GM21360 (cell line): ENCODE measurements at regions not wholly inside any gene's neighbourhood (a gene's known extent, or its start where the extent isn't known, plus 50 kb on each side); places are given as distances from the start of the nearest gene placed in this dataset.

Experiments used
- ATAC-seq: cut with Tn5 transposase; IDR thresholded peaks from one replicate; pipeline ENCODE4 v1.9.1; 2021; ENCODE audit warnings: mild to moderate bottlenecking, moderate library complexity; ENCODE audit not compliant: unreplicated experiment

GRCh38 chr1:189349607-189350006 is 1128.1 kb downstream of the BRINP3 start:
- no peak for ATAC-seq

DNA sequence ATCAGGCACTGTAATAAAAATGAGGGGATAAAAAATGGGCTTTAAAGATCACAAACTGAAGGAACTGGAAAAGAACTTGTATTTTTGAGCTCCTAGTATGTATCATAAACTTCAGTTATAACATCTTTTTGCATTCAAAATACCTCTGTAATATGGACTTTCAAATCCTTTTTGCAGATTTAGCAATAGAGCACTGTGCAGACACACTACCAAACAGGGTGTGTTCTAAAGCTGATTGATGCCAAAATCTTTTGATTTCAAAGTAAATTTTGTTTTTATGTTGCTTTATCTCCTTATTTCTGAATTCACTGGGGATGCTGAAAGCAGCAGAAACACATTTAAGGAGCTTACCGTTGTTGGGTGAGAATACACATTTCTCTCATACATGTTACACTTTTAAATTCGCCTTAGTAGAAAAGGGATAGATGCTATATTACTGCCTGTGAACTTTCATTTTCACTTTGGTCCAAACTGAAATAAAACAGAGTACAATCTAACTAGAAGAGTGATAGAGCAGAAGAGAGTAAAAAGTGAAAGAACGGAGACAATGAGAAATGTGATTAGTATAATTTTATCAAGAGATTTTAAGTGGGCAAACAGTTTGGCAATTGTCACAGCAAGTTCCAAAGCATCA is 1126.6 kb downstream of the BRINP3 start:
- ATAC-seq, result no peak

DNA sequence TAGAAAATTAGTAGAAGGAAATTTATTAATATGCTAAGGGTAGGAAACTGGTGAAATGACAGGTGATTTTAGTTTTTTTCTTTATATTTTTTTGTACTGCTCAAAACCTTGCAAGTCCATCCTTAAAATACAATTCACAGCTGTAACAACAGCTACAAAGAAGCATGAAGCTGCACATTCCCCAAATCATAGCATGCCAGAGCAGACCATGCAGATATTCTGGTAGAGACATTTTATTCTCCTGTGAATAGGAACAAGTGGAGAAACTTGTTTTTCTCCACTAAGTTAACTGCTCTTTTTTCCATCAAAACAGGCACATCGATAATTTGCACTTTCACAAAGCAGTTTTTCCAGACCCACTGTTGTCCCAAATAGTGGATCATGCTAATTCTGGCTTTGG is 1125.7 kb downstream of the BRINP3 start:
- ATAC-seq, result no peak

- ATAC-seq, result no peak
These were observed 1121.5 kb downstream of the BRINP3 start for GRCh38 chr1:189356206-189356605.

- ATAC-seq, result no peak
These were observed 1120.3 kb downstream of the BRINP3 start for GRCh38 chr1:189357317-189357716.

DNA sequence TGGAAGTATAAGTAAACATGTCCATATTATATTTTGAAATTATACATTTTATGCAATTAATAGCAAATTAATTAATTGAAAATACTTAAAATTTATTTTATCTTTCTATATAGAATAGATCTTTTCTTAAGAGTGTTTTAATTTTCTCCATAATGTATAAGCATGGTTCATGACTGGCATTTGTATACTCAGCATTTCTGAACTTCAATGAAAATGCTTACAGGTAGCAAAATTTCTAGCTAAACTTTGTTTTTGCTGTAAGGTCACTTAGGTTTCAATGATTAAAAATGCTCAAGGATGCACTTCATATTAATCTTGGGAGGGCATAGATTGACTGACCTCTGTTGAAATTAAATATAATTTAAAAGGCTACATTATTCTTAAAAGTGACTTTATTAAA is 1108.1 kb downstream of the BRINP3 start:
- no peak for ATAC-seq

DNA sequence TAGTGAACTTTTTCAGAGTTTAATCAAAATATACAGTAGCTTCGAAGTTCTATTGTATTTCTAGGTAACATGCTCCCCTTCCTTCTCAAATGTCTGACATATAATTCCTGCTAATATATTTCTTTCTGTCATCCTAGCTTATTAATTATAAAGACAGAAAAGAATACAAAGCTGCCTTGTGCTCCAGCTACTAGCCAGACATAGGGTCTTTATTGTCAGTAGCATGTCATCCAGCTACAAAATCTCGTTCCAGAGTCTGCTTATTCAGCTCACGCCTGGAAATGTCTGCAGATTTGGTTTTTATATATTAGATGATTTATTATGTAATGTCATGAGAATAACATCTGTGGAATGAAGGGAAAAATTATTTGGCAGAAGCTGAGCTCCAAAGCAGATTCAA is 1102.8 kb downstream of the BRINP3 start:
- no peak for ATAC-seq

GRCh38 chr1:189405419-189405818 is 1072.2 kb downstream of the BRINP3 start:
- no peak for ATAC-seq

DNA sequence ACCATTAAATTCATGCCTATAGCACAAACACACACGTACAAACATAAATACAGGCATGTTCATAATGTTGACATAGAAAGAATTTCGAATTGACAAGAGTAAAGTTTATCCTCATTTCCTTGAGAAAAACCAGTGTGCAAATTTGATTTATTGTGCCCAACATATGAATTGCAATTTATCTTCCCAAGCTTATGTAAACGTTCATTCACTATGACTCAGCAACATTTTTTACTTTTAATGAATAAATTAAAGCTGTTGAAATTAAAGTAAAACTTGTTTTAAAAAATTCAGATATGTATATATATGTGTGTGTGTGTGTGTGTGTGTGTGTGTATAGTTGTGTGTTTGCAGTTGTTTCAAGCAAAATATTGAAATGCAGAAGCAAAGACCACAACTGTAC is 1067.9 kb downstream of the BRINP3 start:
- ATAC-seq, result no peak

DNA sequence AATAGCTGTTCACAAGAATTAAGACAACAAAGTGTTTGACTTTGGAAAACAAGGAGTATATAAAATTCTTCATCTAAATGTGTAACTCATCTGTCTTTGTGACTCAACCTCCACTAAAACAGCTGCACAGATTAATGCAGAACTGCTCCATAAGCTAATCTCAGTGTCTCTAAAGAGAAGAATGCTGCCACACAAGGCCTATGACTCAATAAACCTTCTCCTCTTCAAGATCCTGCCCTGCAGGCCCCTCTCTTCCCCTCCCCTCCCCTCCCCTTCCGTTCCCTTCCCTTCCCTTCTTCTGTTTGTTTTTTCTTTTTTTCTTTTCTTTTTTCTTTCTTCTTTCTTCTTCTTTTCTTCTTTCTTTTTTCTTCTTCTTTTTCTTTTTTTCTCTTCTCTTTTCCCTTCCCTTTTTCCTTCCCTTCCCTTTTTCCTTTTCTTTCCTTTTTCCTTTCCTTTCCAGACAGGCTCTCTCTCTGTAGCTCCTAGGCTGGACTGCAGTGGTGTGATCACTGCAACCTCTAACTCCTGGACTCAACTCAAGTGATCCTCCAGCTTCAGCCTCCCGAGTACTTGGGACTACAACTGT is 1052.8 kb downstream of the BRINP3 start:
- ATAC-seq, result no peak

GRCh38 chr1:189429610-189430009 is 1048.1 kb downstream of the BRINP3 start:
- no peak for ATAC-seq

- no peak for ATAC-seq
These were observed 1046.2 kb downstream of the BRINP3 start for GRCh38 chr1:189431447-189431846.

- ATAC-seq, result no peak
These were observed 1044.9 kb downstream of the BRINP3 start for GRCh38 chr1:189432753-189433152.

DNA sequence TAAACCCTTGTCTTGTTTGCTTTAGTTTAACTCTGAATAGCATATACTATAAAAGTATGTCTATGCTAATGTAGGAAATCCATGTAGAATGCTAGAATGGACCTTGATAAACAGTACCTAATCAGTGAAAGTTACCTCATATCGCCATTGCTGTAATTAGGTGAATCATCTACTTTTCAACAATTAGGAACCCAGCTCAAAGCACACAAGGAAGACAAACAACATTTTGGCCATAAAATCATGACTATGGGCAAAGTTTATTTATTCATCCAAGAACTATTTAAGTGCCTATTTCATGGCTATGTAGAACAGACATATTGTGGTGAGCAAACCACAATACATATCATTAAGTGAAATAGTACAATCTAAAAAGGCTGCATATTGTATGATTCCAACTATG is 1043.2 kb downstream of the BRINP3 start:
- no peak for ATAC-seq

DNA sequence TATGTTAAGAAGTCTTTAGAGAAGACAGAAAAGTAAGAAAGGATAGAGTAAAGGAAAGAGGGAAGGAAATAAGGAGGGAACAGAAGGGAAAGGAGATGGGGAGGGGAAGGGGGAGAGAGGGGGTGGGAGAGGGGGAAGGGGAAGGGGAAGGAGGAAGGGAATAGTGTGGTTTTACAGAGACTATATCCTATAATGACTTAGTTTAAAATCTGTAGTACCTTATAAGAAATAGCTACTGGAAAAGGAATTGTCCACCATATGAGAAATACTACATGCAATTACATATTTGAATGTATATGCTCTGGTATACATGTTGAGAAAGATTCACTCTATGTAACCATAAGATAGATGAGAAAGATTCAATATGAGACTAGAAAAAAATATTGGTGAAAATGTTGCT is 1042.3 kb downstream of the BRINP3 start:
- ATAC-seq, result no peak

DNA sequence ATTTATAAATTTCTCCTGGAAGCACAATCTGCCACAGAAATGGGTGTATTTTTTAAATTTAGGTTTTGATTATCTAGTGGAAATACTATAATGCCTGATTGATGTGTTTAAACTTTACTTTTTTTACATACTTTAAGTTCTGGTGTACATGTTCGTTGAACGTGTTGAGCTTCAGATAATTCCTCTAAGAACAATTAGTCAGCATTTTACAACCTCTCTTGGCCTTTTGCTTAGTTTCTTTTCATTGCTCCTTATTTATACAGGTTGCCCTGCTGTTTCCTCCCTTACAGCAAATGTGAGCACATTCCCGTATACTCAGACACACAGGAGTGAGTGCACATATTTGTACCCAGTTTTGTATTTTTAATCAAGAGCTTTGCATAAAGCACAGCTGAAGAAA is 1038.9 kb downstream of the BRINP3 start:
- no peak for ATAC-seq

- ATAC-seq, result no peak
These were observed 1014.5 kb downstream of the BRINP3 start for GRCh38 chr1:189463166-189463565.

GRCh38 chr1:189496768-189497167 is 980.9 kb downstream of the BRINP3 start:
- no peak for ATAC-seq

GRCh38 chr1:189499736-189500135 is 977.9 kb downstream of the BRINP3 start:
- no peak for ATAC-seq

DNA sequence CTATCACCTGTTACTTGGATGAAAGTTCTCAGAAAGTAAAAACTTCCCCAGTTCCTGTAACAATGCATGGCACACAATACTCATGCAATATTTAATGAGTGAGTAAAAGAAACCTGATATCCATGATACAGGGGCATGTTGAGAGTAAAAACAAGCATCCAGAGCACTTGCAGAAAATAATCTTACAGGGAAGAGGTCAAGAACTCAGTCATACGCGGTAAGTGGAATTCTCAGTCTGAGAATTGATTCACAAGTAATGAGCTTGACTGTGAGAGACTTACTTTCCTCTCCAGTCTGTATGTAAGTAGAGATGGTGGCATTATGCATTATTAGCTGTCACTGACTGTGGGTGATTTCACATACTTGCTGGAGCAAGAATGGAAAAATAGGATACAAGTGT is 976.9 kb downstream of the BRINP3 start:
- ATAC-seq, result no peak

DNA sequence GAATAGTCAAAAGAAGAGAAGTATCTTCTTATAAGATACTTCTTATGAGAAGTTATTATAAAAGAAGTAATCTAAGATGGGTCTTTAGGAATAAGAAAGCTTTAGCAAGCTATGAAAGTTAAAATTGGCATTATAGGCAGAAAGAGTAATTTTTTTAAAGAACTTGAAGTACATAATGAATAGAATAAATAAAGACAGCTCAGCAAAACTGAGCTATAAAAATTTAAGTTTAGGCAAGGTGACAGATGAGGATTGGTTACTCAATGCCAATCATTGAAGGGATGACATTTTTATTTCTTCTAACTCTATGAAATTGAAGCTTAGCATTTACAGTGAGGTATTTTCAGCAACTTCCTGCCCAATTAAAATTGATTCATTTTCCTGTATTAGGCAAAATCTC is 966.8 kb downstream of the BRINP3 start:
- no peak for ATAC-seq

DNA sequence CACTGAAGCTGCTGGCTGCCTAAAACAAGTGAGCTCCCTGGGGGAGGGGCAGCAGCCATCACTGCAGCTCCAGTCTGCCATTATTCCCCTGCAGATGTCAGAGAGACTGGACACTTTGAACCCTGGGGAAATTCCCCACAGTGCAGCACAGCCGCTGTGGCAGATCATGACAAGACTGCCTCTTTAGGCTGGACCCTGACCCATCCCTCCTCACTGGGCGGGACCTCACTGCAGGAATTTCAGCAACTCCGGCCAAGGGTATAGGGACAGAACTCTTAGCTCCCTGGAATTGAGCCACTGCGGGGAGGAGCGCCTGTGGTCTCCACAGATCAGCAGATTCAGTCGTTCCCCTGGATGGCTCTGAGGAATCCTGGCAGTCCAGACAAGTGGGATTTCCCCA is 964.6 kb downstream of the BRINP3 start:
- no peak for ATAC-seq

GRCh38 chr1:189522441-189522840 is 955.2 kb downstream of the BRINP3 start:
- no peak for ATAC-seq
